Right cardiac atrium (tissue), 5 donors: ENCODE measurements at regions not wholly inside any gene's neighbourhood (a gene's known extent, or its start where the extent isn't known, plus 50 kb on each side); places are given as distances from the start of the nearest gene placed in this dataset.
"Not testable (repeated sequence)": the region's sequence is repeated elsewhere in the genome, so short reads cannot be mapped to it uniquely, and the experiment has no call there.

Experiments
- ATAC-seq, 2 donors: fragments of 200-7000 bp; cut with Tn5 transposase; one replicate each; pipeline versions ENCODE4 v1.8.0 to v1.9.1; 2020; ENCODE audit warnings: moderate library complexity in 2 of 2, mild to moderate bottlenecking in 1 of 2
- DNase-seq, 3 donors: peaks; one replicate each; pipeline ENCODE4 v3.0.0-alpha.2; 2020
- H3K27ac ChIP-seq: one replicate; pipeline ENCODE4 v1.5.1; 2013; ENCODE audit warnings: mild to moderate bottlenecking, low read length, control low read depth, moderate library complexity
- H3K27me3 ChIP-seq: one replicate; pipeline ENCODE4 v1.6.1; 2013; ENCODE audit not compliant: control insufficient read depth, insufficient read depth
- H3K4me1 ChIP-seq: one replicate; pipeline ENCODE4 v1.6.1; 2013; ENCODE audit warnings: low read length; ENCODE audit not compliant: control insufficient read depth, insufficient read depth
- H3K4me3 ChIP-seq: one replicate; pipeline ENCODE4 v1.5.1; 2013; ENCODE audit warnings: low read length, control low read depth
- H3K9me3 ChIP-seq: one replicate; pipeline ENCODE4 v1.6.1; 2013; ENCODE audit warnings: low read length; ENCODE audit not compliant: control insufficient read depth
- WGBS: extraction: QIAGEN DNeasy Blood & Tissue Kit; methylation state at CpG from one replicate; pipeline ENCODE4 v1.1.7; 2013; 5-methylcytosine and 5-hydroxymethylcytosine counted together
- intact Hi-C, 4 donors: fragments of 100-400 bp; cut with DNase I; formaldehyde crosslinking; loops; one replicate each; pipeline versions ENCODE4 v1.11.0 to v1.14.0; 2022 to 2023
- donor health status: healthy with polysubstance abuse.
- donor health status: DM: no; HTN: yes; CAD: no.
- donor health status: DM: no; HTN: no; CAD: no.
- donor health status: DM: no; HTN: yes; CAD: no; lungs with severe emphysema.
- donor health status: DM: yes; HTN: yes; CAD: no.

GRCh38 chr18:73677450-73677849 is 470.2 kb downstream of the FBXO15 start:
- DNase-seq, result no peak
- intact Hi-C loops, result no loop called here

DNA sequence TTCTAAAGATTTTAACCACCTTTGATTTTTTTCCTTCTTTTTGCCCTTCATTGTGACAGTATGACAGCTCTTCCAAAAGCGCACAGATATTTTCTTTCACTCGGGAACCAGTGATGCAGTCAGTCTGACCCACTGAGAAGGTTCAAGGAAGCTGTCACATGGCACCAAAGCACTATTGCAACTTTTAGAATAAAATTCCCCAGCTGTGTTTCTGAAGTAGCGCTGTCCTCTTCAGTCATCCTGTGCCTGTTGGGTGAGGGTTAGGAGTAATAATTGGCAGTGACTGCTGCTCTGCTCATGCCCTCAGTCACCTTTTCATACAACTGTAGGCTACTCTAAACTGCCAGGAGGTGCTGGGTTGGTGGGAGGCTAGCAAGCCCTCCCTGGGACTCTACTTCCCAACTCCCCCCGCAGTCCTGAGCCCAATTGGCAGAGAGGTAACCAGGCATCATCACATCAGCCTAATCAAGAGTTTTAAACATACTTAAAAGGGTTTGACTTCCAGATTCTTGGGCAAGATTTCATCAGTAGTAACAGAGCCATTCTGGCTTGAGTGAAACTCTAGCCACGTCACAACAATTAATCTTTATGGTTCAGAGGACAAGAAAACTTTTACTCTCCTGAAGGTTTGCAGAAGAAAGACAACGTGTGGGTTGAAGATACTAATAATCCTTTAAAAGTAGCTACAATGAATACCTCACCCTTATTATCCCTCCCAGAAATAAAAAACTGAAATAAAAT is 473.3 kb downstream of the FBXO15 start:
- intact Hi-C loops, result no loop called here
- DNase-seq (no peak), ATAC-seq (no peak)
- Histone ChIP-seq H3K4me1 (no peaks in the 10 kb centered on the region), H3K27ac (no peak overlapping the region), H3K9me3 (no peaks in the 10 kb centered on the region), H3K4me3 (no peak overlapping the region), H3K27me3 (no peaks in the 10 kb centered on the region)
- 84% methylated on average over 6 of the region's 6 CpGs for WGBS

More at GRCh38 chr18:73677450-73677849, 470.2 kb downstream of the FBXO15 start:
- no peaks in the 10 kb centered on the region for H3K9me3 ChIP-seq
- no peak overlapping the region for H3K27ac ChIP-seq
- no peaks in the 10 kb centered on the region for H3K27me3 ChIP-seq
- ATAC-seq, result no peak
- no peak overlapping the region for H3K4me3 ChIP-seq
- H3K4me1 ChIP-seq, result no peaks in the 10 kb centered on the region

DNA sequence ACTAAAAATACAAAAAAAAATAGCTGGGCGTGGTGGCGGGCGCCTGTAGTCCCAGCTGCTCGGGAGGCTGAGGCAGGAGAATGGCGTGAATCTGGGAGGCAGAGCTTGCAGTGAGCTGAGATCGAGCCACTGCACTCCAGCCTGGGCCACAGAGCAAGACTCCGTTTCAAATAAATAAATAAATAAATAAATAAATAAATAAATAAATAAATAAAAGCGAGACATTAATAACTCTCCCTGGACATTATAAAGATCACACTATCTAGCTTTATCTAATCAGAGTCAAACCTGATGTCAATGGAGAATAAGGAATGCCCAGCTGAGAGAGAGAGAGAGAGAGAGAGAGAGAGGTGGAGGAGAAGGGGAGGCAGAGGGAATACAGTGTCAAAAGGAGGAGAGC is 476.2 kb downstream of the FBXO15 start:
- H3K9me3 ChIP-seq, H3K27me3 ChIP-seq, H3K4me1 ChIP-seq, ATAC-seq, H3K27ac ChIP-seq, H3K4me3 ChIP-seq, intact Hi-C loops, DNase-seq: not testable (repeated sequence)
- 94% methylated on average over 8 of the region's 8 CpGs for WGBS

GRCh38 chr18:73670524-73670923 is 477.1 kb downstream of the FBXO15 start:
- Histone ChIP-seq H3K27ac (no peak overlapping the region), H3K9me3 (no peaks in the 10 kb centered on the region), H3K27me3 (no peaks in the 10 kb centered on the region), H3K4me1 (no peaks in the 10 kb centered on the region), H3K4me3 (no peak overlapping the region)
- DNase-seq, result no peak
- WGBS, result 94% methylated on average over 5 of the region's 5 CpGs
- ATAC-seq, result no peak
- intact Hi-C loops, result no loop called here

DNA sequence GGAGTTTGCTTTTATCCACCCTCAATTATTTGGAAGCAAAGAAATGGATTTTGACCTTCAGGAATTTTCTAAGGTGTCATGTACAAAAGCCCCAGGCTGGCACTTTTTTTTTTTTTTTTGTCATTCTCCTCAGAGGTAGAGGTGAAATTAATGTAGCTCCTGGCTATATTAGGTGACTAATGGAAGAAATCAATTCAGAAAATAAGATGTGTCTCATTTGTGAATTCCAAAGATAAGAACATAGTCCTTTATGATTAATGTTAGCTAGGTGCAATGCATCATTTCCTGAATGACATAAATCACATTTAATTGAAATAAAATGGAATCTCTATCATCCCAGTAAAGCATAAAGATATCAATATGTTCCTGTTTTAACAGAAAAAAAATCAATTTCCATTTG is 477.6 kb downstream of the FBXO15 start:
- DNase-seq, result no peak
- Histone ChIP-seq H3K4me3 (no peak overlapping the region), H3K9me3 (no peaks in the 10 kb centered on the region), H3K27me3 (no peaks in the 10 kb centered on the region), H3K27ac (no peak overlapping the region), H3K4me1 (no peaks in the 10 kb centered on the region)
- intact Hi-C loops, result no loop called here
- ATAC-seq, result no peak

DNA sequence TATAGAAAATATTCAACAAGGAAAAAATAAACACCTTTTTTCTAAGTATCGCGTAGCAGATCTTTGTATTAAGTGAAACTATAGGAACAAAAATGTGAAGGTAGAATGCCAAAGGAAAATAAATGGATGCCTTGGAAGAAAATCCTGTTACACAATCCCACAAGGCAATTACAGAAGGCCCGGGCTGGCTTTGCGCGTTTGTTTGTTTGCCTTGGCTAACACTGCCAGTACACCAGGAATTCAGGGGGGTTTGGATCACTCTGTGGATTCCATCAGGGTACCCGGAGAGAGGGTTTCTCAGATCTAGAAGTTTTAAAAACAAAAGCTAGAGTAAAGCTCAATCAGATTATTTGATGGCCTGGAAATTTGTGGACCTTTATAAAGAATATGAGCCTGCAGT is 478.3 kb downstream of the FBXO15 start:
- DNase-seq (no peak), ATAC-seq (no peak)
- Histone ChIP-seq H3K4me3 (no peak overlapping the region), H3K4me1 (no peaks in the 10 kb centered on the region), H3K9me3 (no peaks in the 10 kb centered on the region), H3K27me3 (no peaks in the 10 kb centered on the region), H3K27ac (no peak overlapping the region)
- intact Hi-C loops, result no loop called here
- WGBS, result 66% methylated on average over 6 of the region's 6 CpGs

GRCh38 chr18:73668051-73668450 is 479.6 kb downstream of the FBXO15 start:
- DNase-seq, result no peak
- Histone ChIP-seq H3K4me1 (no peaks in the 10 kb centered on the region), H3K27me3 (no peaks in the 10 kb centered on the region), H3K9me3 (no peaks in the 10 kb centered on the region), H3K27ac (no peak overlapping the region), H3K4me3 (no peak overlapping the region)
- intact Hi-C loops, result no loop called here
- no peak for ATAC-seq
- WGBS, result 92% methylated on average over 1 of the region's 1 CpG

DNA sequence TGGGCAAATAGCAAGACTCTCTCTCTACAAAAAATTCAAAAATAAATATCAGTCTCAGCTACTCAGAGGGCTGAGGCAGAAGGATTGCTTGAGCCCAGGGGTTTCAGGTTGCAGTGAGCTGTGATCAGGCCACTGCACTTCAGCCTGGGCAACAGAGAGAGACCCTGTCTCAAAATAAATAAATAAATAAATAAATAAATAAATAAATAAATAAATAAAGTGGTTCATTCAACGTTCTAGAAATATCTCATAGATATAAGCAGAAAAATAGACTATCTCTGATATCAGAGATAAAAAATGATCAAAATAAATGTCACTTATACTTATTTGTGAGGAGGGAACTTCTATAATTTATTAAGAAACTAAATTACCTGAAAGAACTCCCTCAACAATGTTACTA is 480.9 kb downstream of the FBXO15 start:
- Histone ChIP-seq H3K4me3 (no peak overlapping the region), H3K27ac (no peak overlapping the region), H3K27me3 (no peaks in the 10 kb centered on the region), H3K4me1 (no peaks in the 10 kb centered on the region), H3K9me3 (no peaks in the 10 kb centered on the region)
- intact Hi-C loops, result no loop called here
- no peak for DNase-seq
- no peak for ATAC-seq
- 80% methylated on average over 1 of the region's 1 CpG for WGBS

GRCh38 chr18:73664896-73665295 is 482.7 kb downstream of the FBXO15 start:
- H3K4me1 ChIP-seq, result no peaks in the 10 kb centered on the region
- no peak for ATAC-seq
- no peak for DNase-seq
- no peak overlapping the region for H3K27ac ChIP-seq
- intact Hi-C loops, result no loop called here
- H3K4me3 ChIP-seq, result no peak overlapping the region
- WGBS, result 90% methylated on average over 2 of the region's 2 CpGs
- no peaks in the 10 kb centered on the region for H3K27me3 ChIP-seq
- H3K9me3 ChIP-seq, result no peaks in the 10 kb centered on the region

- Histone ChIP-seq H3K27me3 (no peaks in the 10 kb centered on the region), H3K9me3 (no peaks in the 10 kb centered on the region), H3K27ac (no peak overlapping the region), H3K4me1 (no peaks in the 10 kb centered on the region), H3K4me3 (no peak overlapping the region)
- WGBS, result 66% methylated on average over 2 of the region's 2 CpGs
- ATAC-seq, result no peak
- intact Hi-C loops, result no loop called here
- DNase-seq, result no peak
Observed at GRCh38 chr18:73663581-73663980, 484.1 kb downstream of the FBXO15 start.

DNA sequence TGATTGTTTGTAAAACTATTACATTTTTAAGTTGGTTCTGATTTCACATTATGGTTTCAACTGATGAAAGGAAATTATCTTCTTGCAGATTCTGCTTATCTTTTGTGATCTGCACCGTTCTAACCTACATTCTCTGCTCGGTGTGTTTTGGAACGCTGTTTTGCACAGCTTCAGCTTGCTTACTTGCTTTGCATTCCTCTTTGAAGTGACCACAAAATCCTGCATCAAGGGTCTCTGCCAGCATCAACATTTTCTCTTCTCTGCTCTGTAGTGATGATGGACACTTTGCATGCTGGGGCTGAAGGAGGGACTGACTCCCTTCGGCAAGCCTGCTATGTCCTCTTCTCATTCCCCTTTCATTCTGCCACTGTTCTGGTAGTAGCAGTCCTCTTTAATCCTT is 485.2 kb downstream of the FBXO15 start:
- intact Hi-C loops, result no loop called here
- DNase-seq, result no peak
- WGBS, result 53% methylated on average over 4 of the region's 4 CpGs
- Histone ChIP-seq H3K27ac (no peak overlapping the region), H3K9me3 (no peaks in the 10 kb centered on the region), H3K27me3 (no peaks in the 10 kb centered on the region), H3K4me1 (no peaks in the 10 kb centered on the region), H3K4me3 (no peak overlapping the region)
- no peak for ATAC-seq
